Sigmoid colon (tissue), 4 donors: ENCODE measurements at regions not wholly inside any gene's neighbourhood (a gene's known extent, or its start where the extent isn't known, plus 50 kb on each side); places are given as distances from the start of the nearest gene placed in this dataset.

ENCODE experiments used
- POLR2AphosphoS5 ChIP-seq, 4 donors: sonication (generic); formaldehyde crosslinking; IDR thresholded peaks; one replicate each; pipeline ENCODE4 v1.6.1; 2017; ENCODE audit warnings: antibody characterized with exemption in 4 of 4
- TF ChIP-seq, protein P1 (sequence below), 4 experiments: fragments of 450-650 bp in 3 of 4; fragments of 200-600 bp in 1 of 4; IDR thresholded peaks; one replicate each; pipeline ENCODE4 v1.5.1; 2016 to 2019; ENCODE audit warnings: antibody characterized with exemption in 4 of 4, mild to moderate bottlenecking in 3 of 4, moderate library complexity in 2 of 4

DNA sequence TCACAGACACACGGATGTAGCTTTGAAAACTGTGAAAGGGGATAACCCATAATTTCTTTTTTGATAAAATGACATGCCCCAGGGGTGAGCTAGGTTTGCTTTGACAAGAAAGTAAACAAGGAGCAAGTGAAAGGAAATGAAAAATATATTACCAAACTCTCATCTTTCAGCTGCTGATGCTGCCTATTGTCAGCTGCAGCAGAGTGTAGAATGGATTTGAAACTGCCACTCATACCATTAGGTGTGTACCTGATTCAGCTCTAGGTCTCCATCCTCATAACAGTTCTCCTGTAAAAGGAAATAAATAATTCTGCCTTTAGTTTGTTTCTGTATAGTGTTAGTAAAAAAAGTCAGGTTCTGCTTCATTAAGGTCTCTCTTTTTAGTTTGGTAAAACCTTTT is 415.1 kb upstream of the MARCKS start:
- TF ChIP-seq, protein P1, sequence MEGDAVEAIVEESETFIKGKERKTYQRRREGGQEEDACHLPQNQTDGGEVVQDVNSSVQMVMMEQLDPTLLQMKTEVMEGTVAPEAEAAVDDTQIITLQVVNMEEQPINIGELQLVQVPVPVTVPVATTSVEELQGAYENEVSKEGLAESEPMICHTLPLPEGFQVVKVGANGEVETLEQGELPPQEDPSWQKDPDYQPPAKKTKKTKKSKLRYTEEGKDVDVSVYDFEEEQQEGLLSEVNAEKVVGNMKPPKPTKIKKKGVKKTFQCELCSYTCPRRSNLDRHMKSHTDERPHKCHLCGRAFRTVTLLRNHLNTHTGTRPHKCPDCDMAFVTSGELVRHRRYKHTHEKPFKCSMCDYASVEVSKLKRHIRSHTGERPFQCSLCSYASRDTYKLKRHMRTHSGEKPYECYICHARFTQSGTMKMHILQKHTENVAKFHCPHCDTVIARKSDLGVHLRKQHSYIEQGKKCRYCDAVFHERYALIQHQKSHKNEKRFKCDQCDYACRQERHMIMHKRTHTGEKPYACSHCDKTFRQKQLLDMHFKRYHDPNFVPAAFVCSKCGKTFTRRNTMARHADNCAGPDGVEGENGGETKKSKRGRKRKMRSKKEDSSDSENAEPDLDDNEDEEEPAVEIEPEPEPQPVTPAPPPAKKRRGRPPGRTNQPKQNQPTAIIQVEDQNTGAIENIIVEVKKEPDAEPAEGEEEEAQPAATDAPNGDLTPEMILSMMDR (IDR thresholded peaks at IDR 0.05): no peak
- no peak for TF ChIP-seq POLR2AphosphoS5 (IDR thresholded peaks at IDR 0.05)
